CD4-positive, alpha-beta T cell treated with Interleukin-17A for 4 hours (primary cell): ENCODE measurements at regions not wholly inside any gene's neighbourhood (a gene's known extent, or its start where the extent isn't known, plus 50 kb on each side); places are given as distances from the start of the nearest gene placed in this dataset.

Experiments used
- DNase-seq: peaks from one replicate; pipeline ENCODE4 v3.0.0-alpha.2; 2020; ENCODE audit warnings: mixed read lengths

GRCh38 chr10:123582084-123582989, 83.8 kb upstream of the GPR26 start:
- DNase-seq = peak; percentile 64

GRCh38 chr10:123583639-123584418, 82.3 kb upstream of the GPR26 start:
- peak; percentile 11 for DNase-seq

- DNase-seq = no peak
Measured at GRCh38 chr10:123584419-123584775, 81.8 kb upstream of the GPR26 start.

GRCh38 chr10:123585477-123586445, 80.4 kb upstream of the GPR26 start:
- no peak for DNase-seq

GRCh38 chr10:123587110-123587509, 79.0 kb upstream of the GPR26 start:
- no peak for DNase-seq

- DNase-seq = no peak
Measured at GRCh38 chr10:123588386-123588914, 77.7 kb upstream of the GPR26 start.

GRCh38 chr10:123595661-123596060, 70.5 kb upstream of the GPR26 start:
- no peak for DNase-seq

- DNase-seq = no peak
Measured at GRCh38 chr10:123597676-123598075, 68.5 kb upstream of the GPR26 start.

DNA sequence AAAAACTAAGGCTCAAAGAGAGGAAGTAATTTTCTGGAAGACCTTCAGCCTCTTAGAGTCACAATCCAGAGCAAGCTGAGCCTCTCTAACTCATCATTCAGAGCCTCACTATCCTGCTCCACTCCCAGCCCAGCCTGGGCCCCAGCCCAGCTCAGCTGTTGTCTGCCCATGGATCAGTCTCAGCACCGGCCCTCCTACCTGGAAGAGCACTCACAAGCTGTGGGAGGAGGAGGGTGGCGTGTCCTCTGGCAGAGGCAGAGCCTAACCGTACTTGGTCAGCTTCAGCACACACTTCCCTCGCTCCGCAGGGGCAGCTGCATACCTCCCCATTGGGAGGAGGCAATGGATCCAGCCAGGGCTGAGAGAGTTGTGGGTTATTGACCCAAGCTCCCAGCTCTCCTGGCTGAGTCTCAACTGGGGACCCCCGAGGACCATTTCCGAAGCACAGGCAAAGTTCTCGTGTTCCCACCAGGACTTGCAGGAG, 66.7 kb upstream of the GPR26 start:
- DNase-seq = no peak

- DNase-seq = no peak
Measured at GRCh38 chr10:123600177-123600576, 66.0 kb upstream of the GPR26 start.

GRCh38 chr10:123603130-123603529, 63.0 kb upstream of the GPR26 start:
- no peak for DNase-seq

DNA sequence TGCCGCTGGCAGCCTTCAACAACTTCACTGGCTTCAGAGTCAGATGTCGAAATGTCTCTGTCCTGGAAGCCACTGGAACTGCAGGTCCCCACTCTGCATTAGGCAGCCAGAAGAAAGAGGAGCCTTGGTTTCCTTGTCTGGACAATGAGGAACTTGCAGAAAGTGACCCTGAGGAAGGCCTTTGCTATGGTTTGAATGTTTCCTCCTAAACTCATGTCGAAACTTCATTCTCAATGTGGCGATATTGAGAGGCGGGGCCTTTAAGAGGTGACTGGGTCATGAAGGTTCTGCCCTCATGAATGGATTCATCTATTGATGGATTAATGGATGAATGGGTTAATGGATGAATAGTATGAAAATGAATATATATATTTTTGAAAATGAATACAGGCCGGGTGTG, 61.6 kb upstream of the GPR26 start:
- no peak for DNase-seq

DNA sequence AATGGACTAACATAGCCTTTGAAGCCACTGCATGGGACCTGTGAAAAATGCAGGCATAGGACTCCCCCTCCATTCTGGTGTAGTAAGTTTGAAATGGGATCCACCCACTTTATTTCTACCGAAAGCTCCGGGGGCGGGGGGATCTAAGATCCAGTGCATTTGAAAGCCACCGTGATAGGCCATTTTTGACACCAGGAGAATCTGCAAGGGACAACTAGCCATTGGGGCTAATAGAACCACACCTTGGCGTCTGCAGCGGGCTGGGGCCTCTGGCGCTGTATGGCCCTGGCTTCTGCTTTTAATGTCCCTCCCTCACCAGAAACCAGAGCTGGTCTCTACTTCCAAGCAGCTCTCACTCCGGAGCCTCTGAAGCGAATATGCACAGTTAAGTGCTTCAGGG, 60.1 kb upstream of the GPR26 start:
- no peak for DNase-seq

- no peak for DNase-seq
Measured at GRCh38 chr10:123606955-123607354, 59.2 kb upstream of the GPR26 start.

- DNase-seq = no peak
Measured at GRCh38 chr10:123607386-123607785, 58.8 kb upstream of the GPR26 start.

GRCh38 chr10:123608047-123608446, 58.1 kb upstream of the GPR26 start:
- no peak for DNase-seq

DNA sequence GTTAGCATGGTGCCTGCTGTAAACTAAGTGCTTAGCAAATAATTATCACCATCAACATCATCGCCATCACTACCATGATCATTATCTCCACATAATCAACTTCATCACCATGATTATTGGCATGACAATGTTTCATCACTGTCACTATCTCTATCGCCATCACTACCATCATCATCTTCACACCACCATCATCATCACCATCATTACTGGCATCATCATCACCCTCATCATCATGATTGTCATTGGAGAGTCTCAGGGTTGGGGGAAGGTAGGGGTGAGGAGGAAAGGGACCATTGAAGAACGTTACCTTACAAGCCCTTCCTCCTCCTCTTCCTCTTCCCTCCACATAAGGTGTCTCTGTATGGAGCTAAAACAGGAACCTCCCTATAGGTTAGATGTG, 54.9 kb upstream of the GPR26 start:
- DNase-seq = no peak

- no peak for DNase-seq
Measured at GRCh38 chr10:123611876-123612275, 54.3 kb upstream of the GPR26 start.

DNA sequence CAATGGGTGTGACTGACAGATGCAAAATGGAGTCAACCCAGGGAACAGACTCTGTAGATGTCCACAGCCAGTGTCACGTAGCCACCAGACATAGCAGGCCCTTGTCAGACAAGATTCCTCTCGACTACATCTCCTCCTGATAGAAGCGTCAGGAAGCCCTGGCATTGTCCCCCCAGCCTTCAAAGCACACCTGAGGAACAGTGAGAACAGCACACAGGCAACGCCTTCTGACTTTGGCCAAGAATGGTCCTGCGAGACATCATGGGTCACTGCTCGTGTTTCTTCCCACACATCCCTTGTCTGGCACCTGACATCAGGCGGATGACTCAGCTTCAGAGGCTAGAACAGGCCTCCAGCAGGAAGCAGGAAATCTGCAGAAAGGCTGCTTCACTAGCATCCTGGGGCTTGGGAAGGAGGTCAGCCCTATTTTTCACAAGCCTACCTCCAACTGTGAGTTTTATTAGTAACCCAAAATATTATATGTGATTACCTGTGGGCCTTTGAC, 52.8 kb upstream of the GPR26 start:
- DNase-seq = no peak

DNA sequence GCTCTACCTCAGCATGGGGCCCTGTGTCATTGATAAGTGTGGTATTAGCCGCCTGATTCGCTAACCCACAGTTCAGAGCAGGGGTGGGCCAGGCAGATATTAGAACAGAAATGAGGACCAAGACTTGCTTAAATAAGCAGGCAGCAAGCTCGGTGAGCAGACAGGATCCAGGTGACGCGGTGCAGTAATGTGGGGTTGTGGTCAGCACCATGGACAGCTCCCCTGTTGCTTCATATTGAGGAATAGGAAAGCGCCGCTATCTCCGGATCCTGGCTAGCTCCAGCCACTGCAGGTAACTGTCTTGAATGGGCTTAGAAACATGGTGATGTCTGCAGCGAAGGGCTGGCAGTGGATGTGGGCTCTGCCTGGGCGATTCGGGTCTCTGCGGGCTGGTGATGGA, 51.3 kb upstream of the GPR26 start:
- DNase-seq = peak; percentile 45
